Adrenal gland (tissue), 5 donors: ENCODE measurements at regions not wholly inside any gene's neighbourhood (a gene's known extent, or its start where the extent isn't known, plus 50 kb on each side); places are given as distances from the start of the nearest gene placed in this dataset.

ENCODE experiments used
- POLR2A ChIP-seq, 2 donors: fragments of 450-650 bp; IDR thresholded peaks; one replicate each; pipeline ENCODE4 v1.6.1; 2017; ENCODE audit warnings: antibody characterized with exemption in 2 of 2, mild to moderate bottlenecking in 2 of 2, moderate library complexity in 1 of 2
- TF ChIP-seq, protein P1 (sequence below), 6 experiments: fragments of 450-650 bp in 4 of 6; fragments of 200-600 bp in 2 of 6; sonication (generic) in 1 of 6; IDR thresholded peaks; 1 replicate in 5 of 6; 2 replicates in 1 of 6; pipeline versions ENCODE4 v1.5.1 to v1.8.0; 2016 to 2021; ENCODE audit warnings: antibody characterized with exemption in 6 of 6, mild to moderate bottlenecking in 2 of 6, moderate library complexity in 1 of 6
- donor health status: DM: no; HTN: no; CAD: no.

- TF ChIP-seq, protein P1, sequence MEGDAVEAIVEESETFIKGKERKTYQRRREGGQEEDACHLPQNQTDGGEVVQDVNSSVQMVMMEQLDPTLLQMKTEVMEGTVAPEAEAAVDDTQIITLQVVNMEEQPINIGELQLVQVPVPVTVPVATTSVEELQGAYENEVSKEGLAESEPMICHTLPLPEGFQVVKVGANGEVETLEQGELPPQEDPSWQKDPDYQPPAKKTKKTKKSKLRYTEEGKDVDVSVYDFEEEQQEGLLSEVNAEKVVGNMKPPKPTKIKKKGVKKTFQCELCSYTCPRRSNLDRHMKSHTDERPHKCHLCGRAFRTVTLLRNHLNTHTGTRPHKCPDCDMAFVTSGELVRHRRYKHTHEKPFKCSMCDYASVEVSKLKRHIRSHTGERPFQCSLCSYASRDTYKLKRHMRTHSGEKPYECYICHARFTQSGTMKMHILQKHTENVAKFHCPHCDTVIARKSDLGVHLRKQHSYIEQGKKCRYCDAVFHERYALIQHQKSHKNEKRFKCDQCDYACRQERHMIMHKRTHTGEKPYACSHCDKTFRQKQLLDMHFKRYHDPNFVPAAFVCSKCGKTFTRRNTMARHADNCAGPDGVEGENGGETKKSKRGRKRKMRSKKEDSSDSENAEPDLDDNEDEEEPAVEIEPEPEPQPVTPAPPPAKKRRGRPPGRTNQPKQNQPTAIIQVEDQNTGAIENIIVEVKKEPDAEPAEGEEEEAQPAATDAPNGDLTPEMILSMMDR (IDR thresholded peaks at IDR 0.05), result no peak
- no peak for TF ChIP-seq POLR2A (IDR thresholded peaks at IDR 0.05)
Measured at GRCh38 chr12:92992041-92992440, 62.9 kb upstream of the EEA1 start.
